ENCODE measurements at regions not wholly inside any gene's neighbourhood (a gene's known extent, or its start where the extent isn't known, plus 50 kb on each side); places are given as distances from the start of the nearest gene placed in this dataset.

DNA sequence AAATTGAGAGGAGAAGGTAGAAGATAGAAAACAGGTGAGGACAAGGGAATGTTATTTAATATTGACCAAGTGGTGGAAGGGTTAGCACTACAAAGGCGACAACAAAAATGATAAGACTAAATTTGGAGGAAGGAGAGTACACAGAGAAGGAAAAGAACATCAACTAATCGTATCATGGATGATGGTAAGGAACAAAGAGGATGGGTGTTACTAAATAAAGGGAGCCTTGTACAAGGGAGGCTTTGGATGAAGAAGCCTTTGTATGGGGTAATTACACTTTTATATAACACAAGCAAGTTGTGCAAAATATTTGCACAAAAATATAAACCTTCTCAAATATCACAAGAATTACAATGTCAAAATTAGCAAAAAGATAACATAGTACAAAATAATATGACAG lies 125.7 kb downstream of the ZNF608 start:
- Histone ChIP-seq H3K4me3 (no peak overlapping the region), H3K4me1 (ENCODE audit: low read depth) (no peaks in the 10 kb centered on the region), H3K36me3 (ENCODE audit: low read depth) (no peaks in the 10 kb centered on the region), H3K9me3 (no peaks in the 10 kb centered on the region)
- DNase-seq: no peak
- intact Hi-C loops (cut with DNase I, micrococcal nuclease): no loop called here
- ATAC-seq: no peak
- TF ChIP-seq, protein P1, sequence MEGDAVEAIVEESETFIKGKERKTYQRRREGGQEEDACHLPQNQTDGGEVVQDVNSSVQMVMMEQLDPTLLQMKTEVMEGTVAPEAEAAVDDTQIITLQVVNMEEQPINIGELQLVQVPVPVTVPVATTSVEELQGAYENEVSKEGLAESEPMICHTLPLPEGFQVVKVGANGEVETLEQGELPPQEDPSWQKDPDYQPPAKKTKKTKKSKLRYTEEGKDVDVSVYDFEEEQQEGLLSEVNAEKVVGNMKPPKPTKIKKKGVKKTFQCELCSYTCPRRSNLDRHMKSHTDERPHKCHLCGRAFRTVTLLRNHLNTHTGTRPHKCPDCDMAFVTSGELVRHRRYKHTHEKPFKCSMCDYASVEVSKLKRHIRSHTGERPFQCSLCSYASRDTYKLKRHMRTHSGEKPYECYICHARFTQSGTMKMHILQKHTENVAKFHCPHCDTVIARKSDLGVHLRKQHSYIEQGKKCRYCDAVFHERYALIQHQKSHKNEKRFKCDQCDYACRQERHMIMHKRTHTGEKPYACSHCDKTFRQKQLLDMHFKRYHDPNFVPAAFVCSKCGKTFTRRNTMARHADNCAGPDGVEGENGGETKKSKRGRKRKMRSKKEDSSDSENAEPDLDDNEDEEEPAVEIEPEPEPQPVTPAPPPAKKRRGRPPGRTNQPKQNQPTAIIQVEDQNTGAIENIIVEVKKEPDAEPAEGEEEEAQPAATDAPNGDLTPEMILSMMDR (IDR thresholded peaks at IDR 0.05): no peak

DNA sequence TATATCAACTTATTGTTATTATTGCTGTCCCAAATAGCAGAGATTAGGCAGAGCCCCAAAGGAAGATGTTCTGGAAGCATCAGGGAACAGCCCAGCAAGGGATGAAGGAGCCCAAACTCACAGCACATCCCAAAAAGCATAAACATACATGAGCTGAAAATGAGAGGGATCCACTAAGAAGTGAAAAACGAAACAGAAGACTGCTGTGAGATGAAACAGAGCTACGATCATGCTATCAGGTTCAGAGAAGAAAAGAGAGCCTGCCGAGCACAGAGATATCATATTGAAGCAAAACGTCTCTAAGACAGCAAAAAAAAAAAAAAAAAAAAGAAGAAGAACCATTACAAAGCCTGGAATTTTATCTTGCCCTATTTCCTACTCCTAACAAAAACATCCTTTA lies 127.3 kb downstream of the ZNF608 start:
- Histone ChIP-seq H3K36me3 (ENCODE audit: low read depth) (no peaks in the 10 kb centered on the region), H3K9me3 (no peaks in the 10 kb centered on the region), H3K4me1 (ENCODE audit: low read depth) (no peaks in the 10 kb centered on the region), H3K4me3 (no peak overlapping the region)
- ATAC-seq: no peak
- TF ChIP-seq, protein P1 (IDR thresholded peaks at IDR 0.05): no peak
- no peak for DNase-seq
- intact Hi-C loops (cut with DNase I, micrococcal nuclease): no loop called here

DNA sequence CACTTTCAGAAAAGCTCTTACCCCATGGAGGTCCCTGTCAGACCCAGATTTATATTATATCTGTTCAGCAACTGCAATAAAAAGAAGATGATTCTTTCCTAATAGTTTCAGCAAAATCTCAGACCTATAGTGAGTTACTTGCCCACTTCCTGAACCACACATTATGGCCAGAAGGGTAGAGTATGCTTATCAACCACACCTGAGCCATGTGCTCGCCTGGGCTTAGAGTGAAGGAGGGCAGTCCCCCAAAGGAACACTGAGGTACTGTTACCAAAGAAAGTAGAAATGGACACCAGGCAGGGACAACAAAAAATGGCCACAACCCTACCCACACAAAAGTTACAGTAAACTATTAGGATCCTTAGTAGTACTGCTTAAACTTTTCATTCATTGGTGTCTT lies 128.7 kb downstream of the ZNF608 start:
- TF ChIP-seq, protein P1 (IDR thresholded peaks at IDR 0.05): no peak
- Histone ChIP-seq H3K4me1 (ENCODE audit: low read depth) (no peaks in the 10 kb centered on the region), H3K36me3 (ENCODE audit: low read depth) (no peaks in the 10 kb centered on the region), H3K4me3 (no peak overlapping the region), H3K9me3 (no peaks in the 10 kb centered on the region)
- no peak for DNase-seq
- intact Hi-C loops (cut with DNase I, micrococcal nuclease): no loop called here
- ATAC-seq: no peak

DNA sequence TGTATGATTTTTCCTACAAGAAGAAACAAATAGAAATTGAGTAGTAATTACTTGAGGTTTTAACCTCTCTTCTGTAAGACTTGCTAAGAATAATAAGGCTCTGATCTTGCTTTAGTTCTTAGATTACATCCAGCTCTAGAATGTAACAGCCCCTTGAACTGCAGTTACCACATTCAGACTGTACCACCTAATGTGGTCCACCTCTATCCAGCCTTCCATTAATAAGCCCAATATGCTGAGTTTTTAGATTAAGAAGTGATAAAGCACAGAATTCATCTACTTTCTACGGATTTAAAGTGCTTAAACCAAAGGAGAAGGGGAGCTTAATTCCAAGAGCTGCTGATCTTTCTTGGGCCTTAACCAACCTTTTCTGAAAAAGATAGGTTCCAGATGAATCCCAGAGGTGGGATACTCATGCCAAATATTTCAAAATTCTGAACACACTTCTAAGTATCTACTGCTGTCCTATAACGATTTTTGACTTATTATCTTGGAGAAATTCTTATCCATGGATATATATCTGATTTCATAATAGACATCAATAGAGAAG lies 131.5 kb downstream of the ZNF608 start:
- ATAC-seq: no peak
- Histone ChIP-seq H3K4me1 (ENCODE audit: low read depth) (no peaks in the 10 kb centered on the region), H3K9me3 (no peaks in the 10 kb centered on the region), H3K4me3 (no peak overlapping the region), H3K36me3 (ENCODE audit: low read depth) (no peaks in the 10 kb centered on the region)
- intact Hi-C loops (cut with DNase I, micrococcal nuclease): no loop called here
- no peak for DNase-seq
- TF ChIP-seq, protein P1 (IDR thresholded peaks at IDR 0.05): no peak

DNA sequence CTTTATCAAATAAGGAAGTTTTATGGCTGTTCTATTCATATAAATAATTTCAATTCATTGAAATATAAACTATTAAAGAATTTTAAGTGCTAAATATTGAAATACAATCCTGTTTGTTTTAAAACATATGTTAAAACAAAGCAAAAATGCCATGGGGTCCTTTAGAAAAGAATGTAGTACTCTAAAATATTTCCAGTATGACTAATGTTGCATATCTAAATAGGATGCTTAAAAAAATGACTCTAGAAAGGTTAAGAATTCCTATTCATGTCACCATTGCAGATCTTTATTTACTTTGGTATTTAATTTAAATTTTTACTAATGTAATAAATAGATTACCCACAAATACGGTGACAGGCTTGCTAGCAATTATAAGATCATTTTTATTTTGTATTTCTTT lies 132.3 kb downstream of the ZNF608 start:
- intact Hi-C loops (cut with DNase I, micrococcal nuclease): no loop called here

More for the DNA sequence above, 132.3 kb downstream of the ZNF608 start:
- no peaks in the 10 kb centered on the region for H3K36me3 ChIP-seq (ENCODE audit: low read depth)
- TF ChIP-seq, protein P1 (IDR thresholded peaks at IDR 0.05): no peak
- H3K9me3 ChIP-seq: no peaks in the 10 kb centered on the region
- no peak for DNase-seq
- no peaks in the 10 kb centered on the region for H3K4me1 ChIP-seq (ENCODE audit: low read depth)
- ATAC-seq: no peak
- no peak overlapping the region for H3K4me3 ChIP-seq

Data from mucosa of descending colon (tissue), 3 donors.